PC-3 (cell line): ENCODE measurements at regions not wholly inside any gene's neighbourhood (a gene's known extent, or its start where the extent isn't known, plus 50 kb on each side); places are given as distances from the start of the nearest gene placed in this dataset.
"Not testable (repeated sequence)": the region's sequence is repeated elsewhere in the genome, so short reads cannot be mapped to it uniquely, and the experiment has no call there.

Experiments
- EZH2 ChIP-seq: fragments of 300-600 bp; sonication (generic); IDR thresholded peaks from one replicate; pipeline ENCODE4 v1.6.1; 2017; ENCODE audit warnings: antibody characterized with exemption, mild to moderate bottlenecking, low read length; ENCODE audit not compliant: unreplicated experiment
- EZH2phosphoT487 ChIP-seq: fragments of 300-600 bp; sonication (generic); IDR thresholded peaks from 2 replicates; pipeline ENCODE4 v1.6.1; 2018; ENCODE audit warnings: mild to moderate bottlenecking, antibody characterized with exemption, low read length, borderline replicate concordance
- TF ChIP-seq, protein P1 (sequence below): fragments of 300-600 bp; sonication (generic); conservative IDR thresholded peaks from 2 replicates; pipeline ENCODE4 v1.5.1; 2017; ENCODE audit warnings: antibody characterized with exemption, low read depth, mild to moderate bottlenecking, low read length

DNA sequence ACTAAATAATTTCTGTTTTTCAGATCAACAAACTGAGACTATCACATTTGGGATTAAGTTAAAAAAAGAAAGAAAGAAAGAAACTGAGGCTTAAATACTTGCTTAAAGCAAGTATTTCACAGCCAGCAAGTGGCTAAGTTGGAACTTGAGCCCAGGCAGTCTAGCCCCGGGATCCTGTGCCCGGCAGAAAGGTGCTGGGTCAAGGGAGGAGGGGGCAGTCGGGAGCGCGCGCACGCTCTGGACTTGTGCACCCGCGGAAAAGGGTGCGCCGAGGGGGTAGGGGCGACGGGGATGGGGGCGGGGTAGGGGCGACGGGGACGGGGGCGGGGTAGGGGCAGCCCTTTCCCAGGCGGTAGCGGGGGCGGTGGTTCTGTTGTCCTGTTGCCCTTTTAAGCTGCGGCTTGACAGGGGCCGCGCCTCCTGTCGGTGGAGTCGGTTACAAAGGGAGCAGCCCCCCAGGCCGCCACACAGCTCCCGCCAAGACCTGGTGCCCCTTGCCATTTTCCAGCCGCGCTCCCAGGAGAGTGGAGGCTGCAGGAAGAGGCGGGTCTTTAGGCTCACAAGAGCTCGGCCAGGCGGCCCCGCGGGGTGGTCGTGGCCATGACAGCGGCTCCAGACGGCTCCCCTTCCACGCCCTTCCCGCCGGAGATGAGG is 60.6 kb downstream of the GOLGA8T start:
- not testable (repeated sequence) for TF ChIP-seq EZH2, EZH2phosphoT487
- TF ChIP-seq, protein P1, sequence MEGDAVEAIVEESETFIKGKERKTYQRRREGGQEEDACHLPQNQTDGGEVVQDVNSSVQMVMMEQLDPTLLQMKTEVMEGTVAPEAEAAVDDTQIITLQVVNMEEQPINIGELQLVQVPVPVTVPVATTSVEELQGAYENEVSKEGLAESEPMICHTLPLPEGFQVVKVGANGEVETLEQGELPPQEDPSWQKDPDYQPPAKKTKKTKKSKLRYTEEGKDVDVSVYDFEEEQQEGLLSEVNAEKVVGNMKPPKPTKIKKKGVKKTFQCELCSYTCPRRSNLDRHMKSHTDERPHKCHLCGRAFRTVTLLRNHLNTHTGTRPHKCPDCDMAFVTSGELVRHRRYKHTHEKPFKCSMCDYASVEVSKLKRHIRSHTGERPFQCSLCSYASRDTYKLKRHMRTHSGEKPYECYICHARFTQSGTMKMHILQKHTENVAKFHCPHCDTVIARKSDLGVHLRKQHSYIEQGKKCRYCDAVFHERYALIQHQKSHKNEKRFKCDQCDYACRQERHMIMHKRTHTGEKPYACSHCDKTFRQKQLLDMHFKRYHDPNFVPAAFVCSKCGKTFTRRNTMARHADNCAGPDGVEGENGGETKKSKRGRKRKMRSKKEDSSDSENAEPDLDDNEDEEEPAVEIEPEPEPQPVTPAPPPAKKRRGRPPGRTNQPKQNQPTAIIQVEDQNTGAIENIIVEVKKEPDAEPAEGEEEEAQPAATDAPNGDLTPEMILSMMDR, result not testable (repeated sequence)
